Peyer's patch (tissue), 4 donors: ENCODE measurements at regions not wholly inside any gene's neighbourhood (a gene's known extent, or its start where the extent isn't known, plus 50 kb on each side); places are given as distances from the start of the nearest gene placed in this dataset.

Source experiments
- POLR2A ChIP-seq, 2 donors: fragments of 450-650 bp; IDR thresholded peaks; one replicate each; pipeline ENCODE4 v1.5.1; 2017; ENCODE audit warnings: antibody characterized with exemption in 2 of 2, mild to moderate bottlenecking in 2 of 2, moderate library complexity in 2 of 2
- TF ChIP-seq, protein P1 (sequence below), 6 experiments: fragments of 450-650 bp in 4 of 6; fragments of 200-600 bp in 2 of 6; sonication (generic) in 1 of 6; IDR thresholded peaks; one replicate each; pipeline ENCODE4 v1.5.1; 2017 to 2019; ENCODE audit warnings: antibody characterized with exemption in 6 of 6, mild to moderate bottlenecking in 3 of 6, moderate library complexity in 1 of 6

DNA sequence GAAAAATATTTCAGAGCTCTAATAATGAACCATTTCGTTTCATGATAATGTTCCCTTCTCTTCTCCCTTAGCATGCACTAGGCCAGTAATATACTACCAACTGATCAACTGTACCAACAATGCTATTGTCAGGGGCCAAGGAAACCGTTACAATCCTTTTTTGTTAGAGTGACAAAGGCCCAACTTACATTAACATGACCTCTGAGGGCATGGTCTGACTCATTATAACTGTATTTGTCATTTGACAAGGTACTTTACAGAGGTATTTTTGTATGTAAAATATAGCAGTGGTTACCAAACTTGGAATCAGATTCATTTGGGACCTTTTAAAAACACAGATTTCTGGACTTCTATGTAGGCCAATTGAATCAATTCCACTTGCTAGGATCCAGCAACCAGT, 102.6 kb upstream of the RRP15 start:
- TF ChIP-seq, protein P1, sequence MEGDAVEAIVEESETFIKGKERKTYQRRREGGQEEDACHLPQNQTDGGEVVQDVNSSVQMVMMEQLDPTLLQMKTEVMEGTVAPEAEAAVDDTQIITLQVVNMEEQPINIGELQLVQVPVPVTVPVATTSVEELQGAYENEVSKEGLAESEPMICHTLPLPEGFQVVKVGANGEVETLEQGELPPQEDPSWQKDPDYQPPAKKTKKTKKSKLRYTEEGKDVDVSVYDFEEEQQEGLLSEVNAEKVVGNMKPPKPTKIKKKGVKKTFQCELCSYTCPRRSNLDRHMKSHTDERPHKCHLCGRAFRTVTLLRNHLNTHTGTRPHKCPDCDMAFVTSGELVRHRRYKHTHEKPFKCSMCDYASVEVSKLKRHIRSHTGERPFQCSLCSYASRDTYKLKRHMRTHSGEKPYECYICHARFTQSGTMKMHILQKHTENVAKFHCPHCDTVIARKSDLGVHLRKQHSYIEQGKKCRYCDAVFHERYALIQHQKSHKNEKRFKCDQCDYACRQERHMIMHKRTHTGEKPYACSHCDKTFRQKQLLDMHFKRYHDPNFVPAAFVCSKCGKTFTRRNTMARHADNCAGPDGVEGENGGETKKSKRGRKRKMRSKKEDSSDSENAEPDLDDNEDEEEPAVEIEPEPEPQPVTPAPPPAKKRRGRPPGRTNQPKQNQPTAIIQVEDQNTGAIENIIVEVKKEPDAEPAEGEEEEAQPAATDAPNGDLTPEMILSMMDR (IDR thresholded peaks at IDR 0.05), result no peak
- TF ChIP-seq POLR2A (IDR thresholded peaks at IDR 0.05), result no peak
